Right lobe of liver (tissue), 6 donors: ENCODE measurements at regions not wholly inside any gene's neighbourhood (a gene's known extent, or its start where the extent isn't known, plus 50 kb on each side); places are given as distances from the start of the nearest gene placed in this dataset.

ENCODE experiments used
- ATAC-seq, 4 donors: fragments of 200-7000 bp; cut with Tn5 transposase; one replicate each; pipeline ENCODE4 v1.9.1; 2020; ENCODE audit warnings: mild to moderate bottlenecking in 4 of 4, moderate library complexity in 4 of 4
- DNase-seq, 3 donors: peaks; one replicate each; pipeline ENCODE4 v3.0.0-alpha.2; 2020
- H3K27ac ChIP-seq, 3 donors: fragments of 200-600 bp; one replicate each; pipeline ENCODE4 v1.8.0; 2022
- H3K27me3 ChIP-seq, 2 donors: fragments of 200-600 bp; one replicate each; pipeline ENCODE4 v1.8.0; 2022
- H3K36me3 ChIP-seq, 4 donors: fragments of 200-600 bp; sonication (generic) in 1 of 4; one replicate each; pipeline versions ENCODE4 v1.5.1 to v1.8.0; 2017 to 2022; ENCODE audit warnings: control low read depth in 1 of 4
- H3K4me1 ChIP-seq, 4 donors: fragments of 200-600 bp; sonication (generic) in 1 of 4; one replicate each; pipeline versions ENCODE4 v1.5.1 to v1.8.0; 2017 to 2022; ENCODE audit warnings: control low read depth in 1 of 4
- H3K4me3 ChIP-seq, 3 donors: fragments of 200-600 bp; one replicate each; pipeline ENCODE4 v1.8.0; 2022
- H3K9me3 ChIP-seq, 4 donors: fragments of 200-600 bp; sonication (generic) in 1 of 4; one replicate each; pipeline versions ENCODE4 v1.5.1 to v1.8.0; 2017 to 2022; ENCODE audit warnings: control low read depth in 1 of 4
- CTCF ChIP-seq, 4 donors: fragments of 200-600 bp in 3 of 4; fragments of 450-650 bp in 1 of 4; IDR thresholded peaks; one replicate each; pipeline versions ENCODE4 v1.5.1 to v1.8.0; 2016 to 2022; ENCODE audit warnings: antibody characterized with exemption in 4 of 4, mild to moderate bottlenecking in 2 of 4
- POLR2A ChIP-seq: fragments of 450-650 bp; IDR thresholded peaks from one replicate; pipeline ENCODE4 v1.6.1; 2017; ENCODE audit warnings: antibody characterized with exemption, mild to moderate bottlenecking
- WGBS: methylation state at CpG from one replicate; pipeline ENCODE4 v1.1.6; 2018; ENCODE audit warnings: low coverage, low lambda C conversion rate; ENCODE audit not compliant: insufficient coverage; ENCODE audit errors: missing lambda C conversion rate; 5-methylcytosine and 5-hydroxymethylcytosine counted together
- intact Hi-C, 2 donors: fragments of 100-400 bp; cut with DNase I; formaldehyde crosslinking; loops; one replicate each; pipeline versions ENCODE4 v1.11.2 to v1.14.1; 2022
- donor health status: DM: no; HTN: yes; CAD: no.
- donor health status: DM: no; HTN: no; CAD: no.
- donor health status: DM: no; HTN: no; CAD: no.
- donor health status: DM: no; HTN: yes; CAD: no.
- donor health status: DM: no; HTN: yes; CAD: no.

- Histone ChIP-seq H3K27me3 (no peaks in the 10 kb centered on the region), H3K9me3 (no peaks in the 10 kb centered on the region), H3K27ac (no peak overlapping the region), H3K4me3 (no peak overlapping the region), H3K36me3 (no peaks in the 10 kb centered on the region), H3K4me1 (no peaks in the 10 kb centered on the region)
- DNase-seq = no peak
- intact Hi-C loops = no loop called here
- TF ChIP-seq CTCF (IDR thresholded peaks at IDR 0.05) = no peak
- no peak for TF ChIP-seq POLR2A
- ATAC-seq = no peak
- WGBS = 72% methylated on average over 3 of the region's 4 CpGs
Observed at GRCh38 chr5:159827861-159828260, 88.4 kb upstream of the ADRA1B start.

GRCh38 chr5:159832073-159832472 is 84.2 kb upstream of the ADRA1B start:
- no peaks in the 10 kb centered on the region for H3K27me3 ChIP-seq
- DNase-seq (no peak), ATAC-seq (no peak)
- no peaks in the 10 kb centered on the region for H3K9me3 ChIP-seq
- H3K36me3 ChIP-seq = no peaks in the 10 kb centered on the region
- TF ChIP-seq POLR2A (no peak), CTCF (IDR thresholded peaks at IDR 0.05) (no peak)
- WGBS = 36% methylated on average over 2 of the region's 2 CpGs
- no peak overlapping the region for H3K4me3 ChIP-seq
- intact Hi-C loops = no loop called here
- no peaks in the 10 kb centered on the region for H3K4me1 ChIP-seq
- no peak overlapping the region for H3K27ac ChIP-seq

- Histone ChIP-seq H3K4me3 (no peak overlapping the region), H3K27me3 (no peaks in the 10 kb centered on the region), H3K9me3 (no peaks in the 10 kb centered on the region), H3K4me1 (no peaks in the 10 kb centered on the region), H3K36me3 (no peaks in the 10 kb centered on the region), H3K27ac (no peak overlapping the region)
- 14% methylated on average over 1 of the region's 2 CpGs for WGBS
- DNase-seq (no peak), ATAC-seq (peak; percentile 22 to 41 (median 26))
- intact Hi-C loops = no loop called here
- TF ChIP-seq CTCF (IDR thresholded peaks at IDR 0.05) (no peak), POLR2A (no peak)
Observed at GRCh38 chr5:159833088-159833487, 83.2 kb upstream of the ADRA1B start.

GRCh38 chr5:159833846-159834245 is 82.4 kb upstream of the ADRA1B start:
- Histone ChIP-seq H3K27ac (no peak overlapping the region), H3K27me3 (no peaks in the 10 kb centered on the region), H3K36me3 (no peaks in the 10 kb centered on the region), H3K9me3 (no peaks in the 10 kb centered on the region), H3K4me3 (no peak overlapping the region), H3K4me1 (no peaks in the 10 kb centered on the region)
- TF ChIP-seq CTCF (IDR thresholded peaks at IDR 0.05) (no peak), POLR2A (no peak)
- ATAC-seq (no peak), DNase-seq (no peak)
- intact Hi-C loops = no loop called here
- 66% methylated on average over 6 of the region's 6 CpGs for WGBS

GRCh38 chr5:159835548-159835947 is 80.7 kb upstream of the ADRA1B start:
- no peak overlapping the region for H3K27ac ChIP-seq
- no peak for ATAC-seq
- no peaks in the 10 kb centered on the region for H3K9me3 ChIP-seq
- intact Hi-C loops = no loop called here
- H3K36me3 ChIP-seq = no peaks in the 10 kb centered on the region
- H3K4me1 ChIP-seq = no peaks in the 10 kb centered on the region
- H3K4me3 ChIP-seq = no peak overlapping the region
- no peak for DNase-seq
- H3K27me3 ChIP-seq = no peaks in the 10 kb centered on the region
- TF ChIP-seq POLR2A = no peak
- TF ChIP-seq CTCF (IDR thresholded peaks at IDR 0.05) = no peak
